Thoracic aorta (tissue), 2 donors: ENCODE measurements at regions not wholly inside any gene's neighbourhood (a gene's known extent, or its start where the extent isn't known, plus 50 kb on each side); places are given as distances from the start of the nearest gene placed in this dataset.

ENCODE experiments used
- ATAC-seq: fragments of 150-250 bp; one replicate; pipeline ENCODE4 v1.8.0; 2017; ENCODE audit warnings: low read depth; ENCODE audit not compliant: insufficient number of reproducible peaks, low FRiP score
- DNase-seq: peaks from one replicate; pipeline ENCODE4 v3.0.0-alpha.2; 2020; ENCODE audit warnings: low spot score
- H3K27ac ChIP-seq, 2 donors: fragments of 200-600 bp; sonication (generic); 1 replicate in 1 of 2; 2 replicates in 1 of 2; pipeline ENCODE4 v1.5.1; 2016; ENCODE audit warnings: mild to moderate bottlenecking in 2 of 2, moderate library complexity in 2 of 2
- H3K27me3 ChIP-seq: fragments of 200-600 bp; sonication (generic); replicated peaks from 2 replicates; pipeline ENCODE4 v1.6.0; 2016; ENCODE audit warnings: mild to moderate bottlenecking; ENCODE audit not compliant: insufficient read depth
- H3K36me3 ChIP-seq: fragments of 200-600 bp; sonication (generic); one replicate; pipeline ENCODE4 v1.5.1; 2016
- H3K4me1 ChIP-seq, 2 donors: fragments of 200-600 bp; sonication (generic); 1 replicate in 1 of 2; 2 replicates in 1 of 2; pipeline versions ENCODE4 v1.5.1 to v1.6.0; 2016; ENCODE audit warnings: low read depth in 2 of 2, mild to moderate bottlenecking in 1 of 2; ENCODE audit not compliant: control insufficient read depth in 1 of 2
- H3K4me3 ChIP-seq: fragments of 200-600 bp; sonication (generic); 2 replicates; pipeline ENCODE4 v1.5.1; 2016; ENCODE audit warnings: mild to moderate bottlenecking
- H3K9me3 ChIP-seq: fragments of 200-600 bp; sonication (generic); 2 replicates; pipeline ENCODE4 v1.5.1; 2016
- CTCF ChIP-seq: fragments of 200-600 bp; sonication (generic); IDR thresholded peaks from one replicate; pipeline ENCODE4 v1.5.1; 2019; ENCODE audit warnings: antibody characterized with exemption

GRCh38 chr9:107932601-107933000 lies 443.0 kb upstream of the KLF4 start:
- Histone ChIP-seq H3K4me1 (no peaks in the 10 kb centered on the region), H3K36me3 (no peaks in the 10 kb centered on the region), H3K4me3 (no peak overlapping the region), H3K27ac (no peak overlapping the region), H3K27me3 (no peaks in the 10 kb centered on the region), H3K9me3 (no peaks in the 10 kb centered on the region)
- DNase-seq, result no peak
- no peak for TF ChIP-seq CTCF
- ATAC-seq, result no peak

GRCh38 chr9:107932046-107932445 lies 442.5 kb upstream of the KLF4 start:
- TF ChIP-seq CTCF, result no peak
- Histone ChIP-seq H3K27me3 (no peaks in the 10 kb centered on the region), H3K9me3 (no peaks in the 10 kb centered on the region), H3K27ac (no peak overlapping the region), H3K4me1 (no peaks in the 10 kb centered on the region), H3K4me3 (no peak overlapping the region), H3K36me3 (no peaks in the 10 kb centered on the region)
- ATAC-seq, result no peak
- DNase-seq, result no peak

- Histone ChIP-seq H3K36me3 (no peaks in the 10 kb centered on the region), H3K4me1 (no peaks in the 10 kb centered on the region), H3K27ac (no peak overlapping the region), H3K27me3 (no peaks in the 10 kb centered on the region), H3K4me3 (no peak overlapping the region), H3K9me3 (no peaks in the 10 kb centered on the region)
- no peak for ATAC-seq
- TF ChIP-seq CTCF, result no peak
- no peak for DNase-seq
Observed at GRCh38 chr9:107931071-107931715, 441.6 kb upstream of the KLF4 start.

- Histone ChIP-seq H3K36me3 (no peaks in the 10 kb centered on the region), H3K27me3 (no peaks in the 10 kb centered on the region), H3K27ac (no peak overlapping the region), H3K9me3 (no peaks in the 10 kb centered on the region), H3K4me3 (no peak overlapping the region), H3K4me1 (no peaks in the 10 kb centered on the region)
- TF ChIP-seq CTCF, result no peak
- DNase-seq, result no peak
- ATAC-seq, result no peak
Observed at GRCh38 chr9:107929443-107929842, 439.9 kb upstream of the KLF4 start.

- ATAC-seq (no peak), DNase-seq (no peak)
- H3K36me3 ChIP-seq, result no peaks in the 10 kb centered on the region
- no peaks in the 10 kb centered on the region for H3K27me3 ChIP-seq
- no peaks in the 10 kb centered on the region for H3K4me1 ChIP-seq
- TF ChIP-seq CTCF, result no peak
- H3K4me3 ChIP-seq, result no peak overlapping the region
- no peaks in the 10 kb centered on the region for H3K9me3 ChIP-seq
- H3K27ac ChIP-seq, result no peak overlapping the region
Observed at GRCh38 chr9:107928701-107929371, 439.3 kb upstream of the KLF4 start.
